ENCODE measurements at regions not wholly inside any gene's neighbourhood (a gene's known extent, or its start where the extent isn't known, plus 50 kb on each side); places are given as distances from the start of the nearest gene placed in this dataset.

GRCh38 chr5:35312267-35312666 is 82.0 kb upstream of the PRLR start:
- Histone ChIP-seq H3K27ac (no peak overlapping the region), H3K4me2 (no peak overlapping the region), H3K27me3 (ENCODE audit: insufficient read depth, low read depth) (no peaks in the 10 kb centered on the region), H3K36me3 (ENCODE audit: insufficient read depth) (no peaks in the 10 kb centered on the region), H3K9ac (no peak overlapping the region), H3K79me2 (ENCODE audit: insufficient read depth, low read depth) (no peaks in the 10 kb centered on the region), H3K4me3 (IDR thresholded peaks at IDR 0.05; ENCODE audit: insufficient read depth, low read depth, low read length) (no peak overlapping the region), H4K20me1 (ENCODE audit: insufficient read depth) (no peaks in the 10 kb centered on the region), H3K4me1 (ENCODE audit: low read depth, poor library complexity, severe bottlenecking) (peaks cover 37% of the 10 kb centered on the region), H2AFZ (ENCODE audit: low read depth) (no peak overlapping the region)
- no peak for TF ChIP-seq CTCF (conservative IDR thresholded peaks at IDR 0.05; ENCODE audit: low read depth, low read length)

GRCh38 chr5:35309365-35310130 is 79.3 kb upstream of the PRLR start:
- H3K79me2 ChIP-seq (ENCODE audit: insufficient read depth, low read depth): no peaks in the 10 kb centered on the region
- H3K4me3 ChIP-seq (IDR thresholded peaks at IDR 0.05; ENCODE audit: insufficient read depth, low read depth, low read length): no peak overlapping the region
- peaks cover 38% of the 10 kb centered on the region for H3K4me1 ChIP-seq (ENCODE audit: low read depth, poor library complexity, severe bottlenecking)
- H3K27ac ChIP-seq: no peak overlapping the region
- H3K36me3 ChIP-seq (ENCODE audit: insufficient read depth): no peaks in the 10 kb centered on the region
- H3K27me3 ChIP-seq (ENCODE audit: insufficient read depth, low read depth): no peaks in the 10 kb centered on the region
- H4K20me1 ChIP-seq (ENCODE audit: insufficient read depth): no peaks in the 10 kb centered on the region
- no peak overlapping the region for H3K9ac ChIP-seq
- H3K4me2 ChIP-seq: no peak overlapping the region
- no peak overlapping the region for H2AFZ ChIP-seq (ENCODE audit: low read depth)
- TF ChIP-seq CTCF (conservative IDR thresholded peaks at IDR 0.05; ENCODE audit: low read depth, low read length): no peak

GRCh38 chr5:35308421-35308820 is 78.1 kb upstream of the PRLR start:
- Histone ChIP-seq H2AFZ (ENCODE audit: low read depth) (peak overlapping the region; percentile 42; the same call in 1 of the 2 replicates), H3K27ac (no peak overlapping the region), H3K9ac (no peak overlapping the region), H3K79me2 (ENCODE audit: insufficient read depth, low read depth) (no peaks in the 10 kb centered on the region), H3K4me2 (0 out of 2 replicates have a peak overlapping the region, but pooled peaks have one; percentile 24), H3K4me3 (IDR thresholded peaks at IDR 0.05; ENCODE audit: insufficient read depth, low read depth, low read length) (no peak overlapping the region), H4K20me1 (ENCODE audit: insufficient read depth) (no peaks in the 10 kb centered on the region), H3K27me3 (ENCODE audit: insufficient read depth, low read depth) (no peaks in the 10 kb centered on the region), H3K36me3 (ENCODE audit: insufficient read depth) (no peaks in the 10 kb centered on the region), H3K4me1 (ENCODE audit: low read depth, poor library complexity, severe bottlenecking) (peaks cover 45% of the 10 kb centered on the region)
- TF ChIP-seq CTCF (conservative IDR thresholded peaks at IDR 0.05; ENCODE audit: low read depth, low read length): no peak

GRCh38 chr5:35306716-35307365 is 76.6 kb upstream of the PRLR start:
- H3K36me3 ChIP-seq (ENCODE audit: insufficient read depth): no peaks in the 10 kb centered on the region
- no peaks in the 10 kb centered on the region for H4K20me1 ChIP-seq (ENCODE audit: insufficient read depth)
- no peak overlapping the region for H3K4me2 ChIP-seq
- H3K79me2 ChIP-seq (ENCODE audit: insufficient read depth, low read depth): no peaks in the 10 kb centered on the region
- no peak overlapping the region for H3K27ac ChIP-seq
- no peak for TF ChIP-seq CTCF (conservative IDR thresholded peaks at IDR 0.05; ENCODE audit: low read depth, low read length)
- no peaks in the 10 kb centered on the region for H3K27me3 ChIP-seq (ENCODE audit: insufficient read depth, low read depth)
- H3K4me3 ChIP-seq (IDR thresholded peaks at IDR 0.05; ENCODE audit: insufficient read depth, low read depth, low read length): no peak overlapping the region
- H2AFZ ChIP-seq (ENCODE audit: low read depth): no peak overlapping the region
- H3K4me1 ChIP-seq (ENCODE audit: low read depth, poor library complexity, severe bottlenecking): peaks cover 53% of the 10 kb centered on the region
- H3K9ac ChIP-seq: no peak overlapping the region

Data from KMS-11 (cell line).